WERI-Rb-1 (cell line): ENCODE measurements at regions not wholly inside any gene's neighbourhood (a gene's known extent, or its start where the extent isn't known, plus 50 kb on each side); places are given as distances from the start of the nearest gene placed in this dataset.

ENCODE experiments used
- DNase-seq: peaks from one replicate; pipeline ENCODE4 v3.0.0-alpha.2; 2020
- H3K27ac ChIP-seq: fragments of 250-450 bp; sonication (Bioruptor Pico); 2 replicates; pipeline ENCODE4 v1.5.1; 2020; ENCODE audit warnings: mild to moderate bottlenecking, moderate library complexity
- H3K27me3 ChIP-seq: fragments of 250-450 bp; sonication (Bioruptor Pico); 2 replicates; pipeline ENCODE4 v1.5.1; 2021; ENCODE audit warnings: mild to moderate bottlenecking, low read depth, moderate library complexity; ENCODE audit not compliant: insufficient read depth, severe bottlenecking
- H3K36me3 ChIP-seq: fragments of 250-450 bp; sonication (Bioruptor Pico); 2 replicates; pipeline ENCODE4 v1.5.1; 2020; ENCODE audit warnings: mild to moderate bottlenecking, moderate library complexity
- H3K4me3 ChIP-seq: 2 replicates; pipeline ENCODE4 v1.5.1; 2011; ENCODE audit warnings: low read depth, mild to moderate bottlenecking, control low read depth, low read length
- H3K9me3 ChIP-seq: fragments of 250-450 bp; sonication (Bioruptor Pico); 2 replicates; pipeline ENCODE4 v1.5.1; 2021; ENCODE audit warnings: mild to moderate bottlenecking, moderate library complexity; ENCODE audit not compliant: severe bottlenecking
- TF ChIP-seq, protein P1 (sequence below): IDR thresholded peaks from 2 replicates; pipeline ENCODE4 v1.5.1; 2011; ENCODE audit warnings: low read depth, mild to moderate bottlenecking, control low read depth, inconsistent platforms, low read length

DNA sequence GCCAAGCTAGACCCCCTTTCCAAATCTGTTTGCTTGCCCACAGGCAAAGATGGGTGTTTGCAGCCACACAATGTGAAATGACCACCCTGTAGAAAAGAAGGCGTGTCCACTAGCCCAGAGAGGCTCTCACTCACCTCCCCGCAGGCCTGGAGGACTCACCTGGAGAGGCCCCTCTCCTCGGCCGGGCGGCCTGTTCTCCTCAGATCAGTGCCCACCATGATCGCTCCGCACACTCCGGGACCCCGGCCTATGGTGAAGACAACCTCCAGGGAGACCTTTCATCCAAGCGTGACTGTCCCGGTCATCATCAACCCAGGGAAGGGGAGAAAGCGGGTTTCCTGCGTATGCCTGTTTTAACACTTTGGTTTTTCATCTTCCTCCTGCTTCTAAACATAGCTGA lies 328.7 kb upstream of the SALL3 start:
- no peak overlapping the region for H3K4me3 ChIP-seq

DNA sequence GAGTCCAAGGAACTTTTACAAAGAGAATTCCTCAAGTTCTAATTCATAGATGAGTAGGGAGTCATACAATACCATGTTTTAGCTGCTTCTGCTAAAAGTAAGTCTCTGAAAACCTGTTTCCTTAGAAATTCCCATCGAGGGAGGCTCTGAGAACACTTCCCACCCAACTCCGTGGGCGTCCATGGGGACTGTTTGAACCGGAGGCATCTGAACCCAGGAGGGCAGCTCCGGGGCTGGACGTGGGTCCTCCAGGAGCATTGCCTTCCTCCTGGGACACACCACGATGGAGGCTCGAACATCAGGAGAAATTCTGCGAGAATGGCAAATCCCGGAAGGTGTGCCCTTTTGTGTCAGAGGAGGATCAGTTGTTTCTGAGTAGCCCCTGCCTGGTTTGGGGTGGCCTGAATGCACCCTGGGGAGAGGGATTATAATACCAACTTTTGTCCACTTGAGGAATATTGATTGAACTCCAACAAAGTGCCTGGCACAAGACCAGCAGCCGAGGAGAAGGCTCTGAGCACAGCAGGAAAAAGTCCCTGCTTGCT lies 327.5 kb upstream of the SALL3 start:
- Histone ChIP-seq H3K4me3 (no peak overlapping the region), H3K36me3 (no peaks in the 10 kb centered on the region), H3K27me3 (no peaks in the 10 kb centered on the region), H3K27ac (no peak overlapping the region), H3K9me3 (peaks cover 20% of the 10 kb centered on the region)
- DNase-seq: no peak
- TF ChIP-seq, protein P1, sequence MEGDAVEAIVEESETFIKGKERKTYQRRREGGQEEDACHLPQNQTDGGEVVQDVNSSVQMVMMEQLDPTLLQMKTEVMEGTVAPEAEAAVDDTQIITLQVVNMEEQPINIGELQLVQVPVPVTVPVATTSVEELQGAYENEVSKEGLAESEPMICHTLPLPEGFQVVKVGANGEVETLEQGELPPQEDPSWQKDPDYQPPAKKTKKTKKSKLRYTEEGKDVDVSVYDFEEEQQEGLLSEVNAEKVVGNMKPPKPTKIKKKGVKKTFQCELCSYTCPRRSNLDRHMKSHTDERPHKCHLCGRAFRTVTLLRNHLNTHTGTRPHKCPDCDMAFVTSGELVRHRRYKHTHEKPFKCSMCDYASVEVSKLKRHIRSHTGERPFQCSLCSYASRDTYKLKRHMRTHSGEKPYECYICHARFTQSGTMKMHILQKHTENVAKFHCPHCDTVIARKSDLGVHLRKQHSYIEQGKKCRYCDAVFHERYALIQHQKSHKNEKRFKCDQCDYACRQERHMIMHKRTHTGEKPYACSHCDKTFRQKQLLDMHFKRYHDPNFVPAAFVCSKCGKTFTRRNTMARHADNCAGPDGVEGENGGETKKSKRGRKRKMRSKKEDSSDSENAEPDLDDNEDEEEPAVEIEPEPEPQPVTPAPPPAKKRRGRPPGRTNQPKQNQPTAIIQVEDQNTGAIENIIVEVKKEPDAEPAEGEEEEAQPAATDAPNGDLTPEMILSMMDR: no peak

More for the DNA sequence above, 328.7 kb upstream of the SALL3 start:
- TF ChIP-seq, protein P1: no peak
- no peak for DNase-seq
- H3K9me3 ChIP-seq: peaks cover 16% of the 10 kb centered on the region
- no peak overlapping the region for H3K27ac ChIP-seq
- no peaks in the 10 kb centered on the region for H3K27me3 ChIP-seq
- H3K36me3 ChIP-seq: no peaks in the 10 kb centered on the region

DNA sequence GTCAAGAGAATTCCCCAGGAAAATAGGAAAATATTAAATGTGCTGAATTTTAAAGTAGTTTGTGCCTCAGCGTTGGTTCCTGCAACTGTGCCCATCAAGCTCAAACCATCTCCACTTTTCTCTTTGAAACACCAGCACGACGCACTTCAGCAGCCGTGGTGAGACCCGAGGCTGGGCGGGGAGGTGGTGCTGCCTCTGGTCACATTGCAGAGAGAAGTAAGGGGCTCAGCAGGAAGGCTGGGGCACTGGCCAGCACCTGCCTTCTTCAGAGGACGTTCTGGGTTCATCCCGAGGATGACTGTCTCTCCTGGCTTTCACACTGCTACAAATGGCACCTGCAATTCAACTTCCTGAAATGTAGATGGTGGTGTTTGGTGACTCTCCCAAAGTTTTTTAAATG lies 323.7 kb upstream of the SALL3 start:
- no peak for DNase-seq
- H3K27ac ChIP-seq: no peak overlapping the region
- H3K9me3 ChIP-seq: peaks cover 20% of the 10 kb centered on the region
- no peaks in the 10 kb centered on the region for H3K27me3 ChIP-seq
- no peaks in the 10 kb centered on the region for H3K36me3 ChIP-seq
- TF ChIP-seq, protein P1: no peak
- H3K4me3 ChIP-seq: no peak overlapping the region

DNA sequence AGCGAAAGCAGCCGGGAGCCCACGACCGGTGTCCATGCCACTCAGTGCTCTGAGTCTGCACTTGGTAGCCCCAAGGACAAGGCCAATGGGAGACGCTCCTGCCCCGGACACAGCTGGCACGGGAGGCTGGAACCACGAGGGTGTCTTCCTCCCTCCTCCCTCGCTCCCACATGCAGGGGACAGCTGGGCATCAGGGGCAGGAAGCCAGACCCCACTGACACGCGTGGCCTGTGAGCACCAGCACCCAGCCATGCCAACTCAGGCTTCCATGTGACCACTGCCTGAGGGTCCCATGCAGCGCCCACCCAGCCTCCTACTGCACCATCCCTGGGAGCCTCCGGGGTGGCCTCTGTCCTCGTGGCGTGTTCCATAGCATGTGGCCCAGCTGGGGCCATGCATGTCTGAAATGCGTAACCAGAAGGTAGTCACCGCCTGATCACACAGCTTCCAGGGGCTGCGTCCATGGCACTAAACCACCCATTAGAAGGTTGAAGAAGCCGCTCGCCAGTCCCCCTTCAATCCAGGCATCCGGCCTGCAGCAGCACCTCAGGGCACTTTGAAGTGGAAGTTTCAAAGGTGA lies 323.2 kb upstream of the SALL3 start:
- Histone ChIP-seq H3K27ac (no peak overlapping the region), H3K9me3 (peaks cover 20% of the 10 kb centered on the region)
- TF ChIP-seq, protein P1: no peak

DNA sequence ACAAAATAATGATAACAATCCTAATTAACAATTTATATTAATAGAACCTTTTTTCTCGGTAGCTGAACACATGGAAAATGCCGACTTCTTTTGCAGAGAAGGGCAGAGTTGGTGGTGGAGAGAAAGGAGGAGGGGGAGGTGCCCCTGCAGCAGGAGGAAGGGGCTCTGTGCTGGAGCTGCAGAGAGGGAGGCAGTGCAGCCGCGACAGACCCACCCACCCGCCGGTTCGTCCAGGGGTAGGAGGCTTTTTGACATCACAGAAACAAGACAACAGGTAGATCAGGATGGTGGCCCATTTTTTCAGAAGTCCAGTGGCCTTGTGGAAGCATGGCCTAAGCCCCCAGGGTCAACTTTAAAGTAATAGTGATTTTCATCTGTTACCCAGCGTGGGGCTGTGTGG lies 321.1 kb upstream of the SALL3 start:
- TF ChIP-seq, protein P1: no peak
- no peak for DNase-seq
- Histone ChIP-seq H3K27ac (no peak overlapping the region), H3K27me3 (no peaks in the 10 kb centered on the region), H3K36me3 (no peaks in the 10 kb centered on the region), H3K9me3 (peaks cover 11% of the 10 kb centered on the region), H3K4me3 (no peak overlapping the region)

More for the DNA sequence above, 323.2 kb upstream of the SALL3 start:
- no peaks in the 10 kb centered on the region for H3K27me3 ChIP-seq
- no peak for DNase-seq
- H3K4me3 ChIP-seq: no peak overlapping the region
- no peaks in the 10 kb centered on the region for H3K36me3 ChIP-seq

DNA sequence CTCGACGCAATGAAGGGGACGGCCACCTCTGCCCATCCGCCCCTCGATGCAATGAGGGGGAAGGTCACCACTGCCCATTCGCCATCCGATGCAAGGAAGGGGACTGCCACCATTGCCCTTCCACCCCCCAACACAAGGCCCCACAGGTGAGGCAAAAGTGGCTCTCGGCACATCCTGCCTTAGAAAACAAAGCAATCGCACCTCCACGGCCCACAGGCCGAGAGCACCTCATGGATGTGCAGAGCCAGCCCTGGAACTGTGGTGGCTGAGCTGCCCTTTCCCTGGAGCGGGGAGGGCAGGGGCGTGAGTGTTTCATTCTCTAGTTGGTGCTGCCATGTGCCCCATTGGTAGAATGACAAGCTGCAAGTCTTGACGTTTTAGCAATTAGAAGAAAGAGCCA lies 320.6 kb upstream of the SALL3 start:
- TF ChIP-seq, protein P1: no peak
- Histone ChIP-seq H3K36me3 (no peaks in the 10 kb centered on the region), H3K4me3 (no peak overlapping the region), H3K9me3 (peaks cover 11% of the 10 kb centered on the region), H3K27ac (no peak overlapping the region), H3K27me3 (no peaks in the 10 kb centered on the region)
- DNase-seq: no peak
